ENCODE measurements at regions not wholly inside any gene's neighbourhood (a gene's known extent, or its start where the extent isn't known, plus 50 kb on each side); places are given as distances from the start of the nearest gene placed in this dataset.

- no peak for DNase-seq
Observed at GRCh38 chr9:79900754-79901153, 329.0 kb downstream of the TLE4 start.

- no peak for DNase-seq
Observed at GRCh38 chr9:79896390-79896980, 324.7 kb downstream of the TLE4 start.

- DNase-seq, result peak; percentile 80
Observed at GRCh38 chr9:79895232-79895631, 323.5 kb downstream of the TLE4 start.

GRCh38 chr9:79889369-79889768 is 317.6 kb downstream of the TLE4 start:
- DNase-seq, result no peak

- no peak for DNase-seq
Observed at GRCh38 chr9:79885093-79885857, 313.5 kb downstream of the TLE4 start.

GRCh38 chr9:79884546-79884945 is 312.8 kb downstream of the TLE4 start:
- DNase-seq, result no peak

- no peak for DNase-seq
Observed at GRCh38 chr9:79883073-79883645, 311.4 kb downstream of the TLE4 start.

- DNase-seq, result no peak
Observed at GRCh38 chr9:79880626-79881025, 308.9 kb downstream of the TLE4 start.

- no peak for DNase-seq
Observed at GRCh38 chr9:79877943-79878602, 306.3 kb downstream of the TLE4 start.

- DNase-seq, result no peak
Observed at GRCh38 chr9:79868567-79869189, 296.9 kb downstream of the TLE4 start.

GRCh38 chr9:79862921-79863890 is 291.4 kb downstream of the TLE4 start:
- DNase-seq, result no peak

GRCh38 chr9:79858508-79858907 is 286.7 kb downstream of the TLE4 start:
- DNase-seq, result no peak

- DNase-seq, result no peak
Observed at GRCh38 chr9:79857188-79857587, 285.4 kb downstream of the TLE4 start.

- DNase-seq, result no peak
Observed at GRCh38 chr9:79847074-79847473, 275.3 kb downstream of the TLE4 start.

- DNase-seq, result no peak
Observed at GRCh38 chr9:79829566-79830302, 258.0 kb downstream of the TLE4 start.

- DNase-seq, result no peak
Observed at GRCh38 chr9:79824265-79824664, 252.5 kb downstream of the TLE4 start.

- DNase-seq, result peak; percentile 82
Observed at GRCh38 chr9:79817438-79818004, 245.8 kb downstream of the TLE4 start.

GRCh38 chr9:79813258-79813638 is 241.5 kb downstream of the TLE4 start:
- no peak for DNase-seq

- no peak for DNase-seq
Observed at GRCh38 chr9:79812507-79813257, 240.9 kb downstream of the TLE4 start.

- DNase-seq, result no peak
Observed at GRCh38 chr9:79812099-79812498, 240.3 kb downstream of the TLE4 start.
